Panc1 (cell line): ENCODE measurements at regions not wholly inside any gene's neighbourhood (a gene's known extent, or its start where the extent isn't known, plus 50 kb on each side); places are given as distances from the start of the nearest gene placed in this dataset.

Experiments
- POLR2AphosphoS5 ChIP-seq: IDR thresholded peaks from 2 replicates; pipeline ENCODE4 v1.6.1; 2012; ENCODE audit warnings: mild to moderate bottlenecking, low read depth, low read length, moderate library complexity
- SIN3A ChIP-seq: IDR thresholded peaks from 2 replicates; pipeline ENCODE4 v1.6.1; 2012; ENCODE audit warnings: low read depth, mild to moderate bottlenecking, low read length, moderate library complexity, borderline replicate concordance; ENCODE audit not compliant: insufficient read depth
- TCF7L2 ChIP-seq: IDR thresholded peaks from 2 replicates; pipeline ENCODE4 v1.6.1; 2011; ENCODE audit warnings: mild to moderate bottlenecking, low read depth, low read length, inconsistent platforms
- TF ChIP-seq, protein P1 (sequence below): fragments of 450-650 bp; IDR thresholded peaks from 2 replicates; pipeline ENCODE4 v1.5.1; 2017; ENCODE audit warnings: mild to moderate bottlenecking

- TF ChIP-seq, protein P1, sequence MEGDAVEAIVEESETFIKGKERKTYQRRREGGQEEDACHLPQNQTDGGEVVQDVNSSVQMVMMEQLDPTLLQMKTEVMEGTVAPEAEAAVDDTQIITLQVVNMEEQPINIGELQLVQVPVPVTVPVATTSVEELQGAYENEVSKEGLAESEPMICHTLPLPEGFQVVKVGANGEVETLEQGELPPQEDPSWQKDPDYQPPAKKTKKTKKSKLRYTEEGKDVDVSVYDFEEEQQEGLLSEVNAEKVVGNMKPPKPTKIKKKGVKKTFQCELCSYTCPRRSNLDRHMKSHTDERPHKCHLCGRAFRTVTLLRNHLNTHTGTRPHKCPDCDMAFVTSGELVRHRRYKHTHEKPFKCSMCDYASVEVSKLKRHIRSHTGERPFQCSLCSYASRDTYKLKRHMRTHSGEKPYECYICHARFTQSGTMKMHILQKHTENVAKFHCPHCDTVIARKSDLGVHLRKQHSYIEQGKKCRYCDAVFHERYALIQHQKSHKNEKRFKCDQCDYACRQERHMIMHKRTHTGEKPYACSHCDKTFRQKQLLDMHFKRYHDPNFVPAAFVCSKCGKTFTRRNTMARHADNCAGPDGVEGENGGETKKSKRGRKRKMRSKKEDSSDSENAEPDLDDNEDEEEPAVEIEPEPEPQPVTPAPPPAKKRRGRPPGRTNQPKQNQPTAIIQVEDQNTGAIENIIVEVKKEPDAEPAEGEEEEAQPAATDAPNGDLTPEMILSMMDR, result no peak
- no peak for TF ChIP-seq TCF7L2
- TF ChIP-seq SIN3A, result no peak
- TF ChIP-seq POLR2AphosphoS5, result no peak
Observed at GRCh38 chr4:184938871-184939270, 79.4 kb upstream of the HELT start.
